H9 (cell line): ENCODE measurements at regions not wholly inside any gene's neighbourhood (a gene's known extent, or its start where the extent isn't known, plus 50 kb on each side); places are given as distances from the start of the nearest gene placed in this dataset.
"Not testable (repeated sequence)": the region's sequence is repeated elsewhere in the genome, so short reads cannot be mapped to it uniquely, and the experiment has no call there.

Source experiments
- DNase-seq: peaks from one replicate; pipeline ENCODE4 v3.0.0-alpha.2; 2017
- H2AFZ ChIP-seq: one replicate; pipeline ENCODE4 v1.6.1; 2013; ENCODE audit warnings: mild to moderate bottlenecking, low read length, control low read depth, moderate library complexity
- H2AK5ac ChIP-seq: 2 replicates; pipeline ENCODE4 v1.6.1; 2013; ENCODE audit warnings: low read length, control low read depth, mixed read lengths; ENCODE audit not compliant: insufficient read length
- H2BK120ac ChIP-seq: one replicate; pipeline ENCODE4 v1.6.1; 2013; ENCODE audit warnings: low read depth, mild to moderate bottlenecking, low read length, control low read depth, inconsistent platforms; ENCODE audit not compliant: poor library complexity, severe bottlenecking
- H2BK12ac ChIP-seq: 2 replicates; pipeline ENCODE4 v1.6.1; 2013; ENCODE audit warnings: low read length, control low read depth, mixed read lengths, low read depth; ENCODE audit not compliant: insufficient read length
- H2BK15ac ChIP-seq: 2 replicates; pipeline ENCODE4 v1.6.1; 2013; ENCODE audit warnings: low read depth, low read length, control low read depth
- H2BK20ac ChIP-seq: one replicate; pipeline ENCODE4 v1.6.1; 2013; ENCODE audit warnings: low read depth, mild to moderate bottlenecking, low read length, control low read depth, inconsistent platforms; ENCODE audit not compliant: poor library complexity, severe bottlenecking
- H2BK5ac ChIP-seq: 2 replicates; pipeline ENCODE4 v1.6.1; 2013; ENCODE audit warnings: low read length, control low read depth, mixed read lengths; ENCODE audit not compliant: insufficient read length
- H3K14ac ChIP-seq: 2 replicates; pipeline ENCODE4 v1.6.1; 2013; ENCODE audit warnings: low read length, control low read depth; ENCODE audit not compliant: insufficient read depth
- H3K18ac ChIP-seq: 2 replicates; pipeline ENCODE4 v1.6.1; 2013; ENCODE audit warnings: low read depth, mild to moderate bottlenecking, mixed read lengths, low read length, control low read depth; ENCODE audit not compliant: insufficient read length
- H3K23ac ChIP-seq: 2 replicates; pipeline ENCODE4 v1.6.1; 2013; ENCODE audit warnings: low read length, control low read depth, mixed read lengths, low read depth; ENCODE audit not compliant: insufficient read length
- H3K23me2 ChIP-seq: 2 replicates; pipeline ENCODE4 v1.6.1; 2013; ENCODE audit warnings: low read depth, mild to moderate bottlenecking, mixed read lengths, low read length, control low read depth; ENCODE audit not compliant: insufficient read length, poor library complexity, severe bottlenecking
- H3K27ac ChIP-seq: 2 replicates; pipeline ENCODE4 v1.5.1; 2013; ENCODE audit warnings: low read length, control low read depth, mixed read lengths, low read depth; ENCODE audit not compliant: insufficient read length
- H3K27me3 ChIP-seq: 2 replicates; pipeline ENCODE4 v1.6.1; 2013; ENCODE audit warnings: low read length, control low read depth, inconsistent platforms; ENCODE audit not compliant: insufficient read depth
- H3K4ac ChIP-seq: 2 replicates; pipeline ENCODE4 v1.6.1; 2013; ENCODE audit warnings: low read depth, mild to moderate bottlenecking, control low read depth, inconsistent platforms, low read length, moderate library complexity
- H3K4me1 ChIP-seq: 2 replicates; pipeline ENCODE4 v1.6.1; 2013; ENCODE audit warnings: low read length, control low read depth, inconsistent platforms; ENCODE audit not compliant: insufficient read depth
- H3K4me2 ChIP-seq: 2 replicates; pipeline ENCODE4 v1.6.1; 2013; ENCODE audit warnings: low read length, control low read depth, mixed read lengths; ENCODE audit not compliant: insufficient read length, insufficient read depth
- H3K56ac ChIP-seq: 2 replicates; pipeline ENCODE4 v1.6.1; 2013; ENCODE audit warnings: low read depth, mild to moderate bottlenecking, mixed read lengths, low read length, control low read depth; ENCODE audit not compliant: insufficient read length
- H3K79me1 ChIP-seq: 2 replicates; pipeline ENCODE4 v1.6.1; 2013; ENCODE audit warnings: low read depth, mild to moderate bottlenecking, moderate library complexity, low read length, control low read depth, inconsistent platforms; ENCODE audit not compliant: insufficient read depth, poor library complexity, severe bottlenecking
- H3K79me2 ChIP-seq: 2 replicates; pipeline ENCODE4 v1.6.1; 2013; ENCODE audit warnings: low read length, control low read depth, inconsistent platforms; ENCODE audit not compliant: insufficient read depth
- H3K9ac ChIP-seq: 2 replicates; pipeline ENCODE4 v1.6.1; 2013; ENCODE audit warnings: low read length, control low read depth, mixed read lengths; ENCODE audit not compliant: insufficient read length; ENCODE audit errors: extremely low read depth
- H3K9me3 ChIP-seq: one replicate; pipeline ENCODE4 v1.6.1; 2013; ENCODE audit warnings: low read depth, low read length, inconsistent platforms; ENCODE audit not compliant: control insufficient read depth
- H3T11ph ChIP-seq: one replicate; pipeline ENCODE4 v1.6.1; 2013; ENCODE audit warnings: mild to moderate bottlenecking, low read length, control low read depth, inconsistent platforms
- H4K20me1 ChIP-seq: one replicate; pipeline ENCODE4 v1.6.1; 2013; ENCODE audit not compliant: control insufficient read depth, insufficient read length, insufficient read depth
- H4K5ac ChIP-seq: 2 replicates; pipeline ENCODE4 v1.6.1; 2013; ENCODE audit warnings: low read depth, mild to moderate bottlenecking, mixed read lengths, low read length, control low read depth; ENCODE audit not compliant: insufficient read length
- H4K8ac ChIP-seq: replicated peaks from 2 replicates; pipeline ENCODE4 v1.6.1; 2013; ENCODE audit warnings: low read length, control low read depth, mixed read lengths, low read depth; ENCODE audit not compliant: insufficient read length
- H4K91ac ChIP-seq: 2 replicates; pipeline ENCODE4 v1.6.1; 2013; ENCODE audit warnings: low read depth, mild to moderate bottlenecking, moderate library complexity, mixed read lengths, low read length, control low read depth; ENCODE audit not compliant: insufficient read length
- H3K27ac Mint-ChIP-seq, 3 experiments: 2 replicates in 2 of 3; 3 replicates in 1 of 3; pipeline ENCODE4 v1.8.0; 2020 to 2021; ENCODE audit warnings: mixed read lengths in 3 of 3, mild to moderate bottlenecking in 1 of 3, moderate library complexity in 1 of 3
- H3K27me3 Mint-ChIP-seq: 2 replicates; pipeline ENCODE4 v1.8.0; 2021; ENCODE audit warnings: low read depth, mild to moderate bottlenecking, moderate library complexity, mixed read lengths
- H3K36me3 Mint-ChIP-seq, 3 experiments: 2 replicates in 2 of 3; 3 replicates in 1 of 3; pipeline ENCODE4 v1.8.0; 2020 to 2021; ENCODE audit warnings: low read depth in 3 of 3, mixed read lengths in 3 of 3; ENCODE audit not compliant: insufficient read depth in 1 of 3
- H3K4me1 Mint-ChIP-seq, 2 experiments: 2 replicates each; pipeline ENCODE4 v1.8.0; 2020; ENCODE audit warnings: mixed read lengths in 2 of 2
- H3K4me3 Mint-ChIP-seq, 2 experiments: 2 replicates in 1 of 2; 3 replicates in 1 of 2; pipeline ENCODE4 v1.8.0; 2020 to 2021; ENCODE audit warnings: mild to moderate bottlenecking in 2 of 2, mixed read lengths in 2 of 2, moderate library complexity in 1 of 2
- H3K9me3 Mint-ChIP-seq, 2 experiments: 2 replicates in 1 of 2; 3 replicates in 1 of 2; pipeline ENCODE4 v1.8.0; 2020; ENCODE audit warnings: mild to moderate bottlenecking in 2 of 2, mixed read lengths in 2 of 2, moderate library complexity in 1 of 2
- WGBS: extraction: QIAGEN DNeasy Blood & Tissue Kit; methylation state at CpG from one replicate; pipeline ENCODE4 v1.1.7; 2013; ENCODE audit warnings: missing lambda C conversion rate, low lambda C conversion rate, mixed read lengths; ENCODE audit not compliant: insufficient read length; ENCODE audit errors: extremely low coverage; 5-methylcytosine and 5-hydroxymethylcytosine counted together
- TF ChIP-seq, protein P1 (sequence below): fragments of 200-600 bp; sonication (generic); conservative IDR thresholded peaks from 3 replicates; pipeline ENCODE4 v1.8.0; 2021; ENCODE audit warnings: antibody characterized with exemption, mild to moderate bottlenecking

DNA sequence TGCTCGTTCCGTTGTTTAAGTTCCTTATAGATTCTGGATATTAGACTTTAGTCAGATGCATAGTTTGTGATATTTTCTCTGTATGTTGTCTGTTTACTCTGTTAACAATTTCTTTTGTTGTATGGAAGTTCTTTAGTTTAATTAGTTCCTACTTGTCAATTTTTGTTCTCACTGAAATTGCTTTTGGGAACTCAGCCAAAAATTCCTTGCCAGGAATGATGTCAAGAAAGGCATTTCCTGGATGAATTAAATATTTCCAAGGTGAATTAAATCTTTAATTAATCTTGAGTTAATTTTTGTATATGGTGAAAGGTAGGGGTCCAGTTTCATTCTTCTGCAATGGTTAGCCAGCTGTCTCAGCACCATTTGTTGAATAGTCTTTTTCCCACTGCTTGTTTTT lies 406.2 kb upstream of the NOX3 start:
- Histone ChIP-seq H2BK20ac (no peak overlapping the region), H2AK5ac (no peak overlapping the region), H3K9me3 (no peaks in the 10 kb centered on the region), H3T11ph (no peak overlapping the region), H4K5ac (no peak overlapping the region), H3K18ac (no peak overlapping the region), H3K79me1 (no peaks in the 10 kb centered on the region), H2BK15ac (no peak overlapping the region), H3K4me2 (no peak overlapping the region), H4K8ac (no peak overlapping the region), H2BK12ac (no peak overlapping the region), H3K9ac (no peak overlapping the region), H2AFZ (no peak overlapping the region), H2BK120ac (no peak overlapping the region), H3K23ac (no peak overlapping the region), H3K4me1 (no peaks in the 10 kb centered on the region), H3K27me3 (no peaks in the 10 kb centered on the region), H4K91ac (no peak overlapping the region), H3K23me2 (no peaks in the 10 kb centered on the region), H3K27ac (no peak overlapping the region), H3K14ac (no peak overlapping the region), H2BK5ac (no peak overlapping the region), H3K79me2 (no peaks in the 10 kb centered on the region), H3K56ac (no peak overlapping the region), H3K4ac (no peak overlapping the region), H4K20me1 (no peaks in the 10 kb centered on the region)
- Mint-ChIP-seq H3K27me3 (no peaks in the 10 kb centered on the region), H3K4me1 (0 out of 4 replicates have a peak, but pooled peaks cover 0 to 4% of the 10 kb centered on the region in 2 experiments), H3K36me3 (peaks cover 18 to 38% (median 22%) of the 10 kb centered on the region in 3 experiments), H3K27ac (no peak overlapping the region), H3K4me3 (no peak overlapping the region), H3K9me3 (peaks cover 36 to 38% of the 10 kb centered on the region in 2 experiments)
- WGBS: no CpG with 5 or more reads among the region's 2 CpGs
- DNase-seq: no peak
- TF ChIP-seq, protein P1, sequence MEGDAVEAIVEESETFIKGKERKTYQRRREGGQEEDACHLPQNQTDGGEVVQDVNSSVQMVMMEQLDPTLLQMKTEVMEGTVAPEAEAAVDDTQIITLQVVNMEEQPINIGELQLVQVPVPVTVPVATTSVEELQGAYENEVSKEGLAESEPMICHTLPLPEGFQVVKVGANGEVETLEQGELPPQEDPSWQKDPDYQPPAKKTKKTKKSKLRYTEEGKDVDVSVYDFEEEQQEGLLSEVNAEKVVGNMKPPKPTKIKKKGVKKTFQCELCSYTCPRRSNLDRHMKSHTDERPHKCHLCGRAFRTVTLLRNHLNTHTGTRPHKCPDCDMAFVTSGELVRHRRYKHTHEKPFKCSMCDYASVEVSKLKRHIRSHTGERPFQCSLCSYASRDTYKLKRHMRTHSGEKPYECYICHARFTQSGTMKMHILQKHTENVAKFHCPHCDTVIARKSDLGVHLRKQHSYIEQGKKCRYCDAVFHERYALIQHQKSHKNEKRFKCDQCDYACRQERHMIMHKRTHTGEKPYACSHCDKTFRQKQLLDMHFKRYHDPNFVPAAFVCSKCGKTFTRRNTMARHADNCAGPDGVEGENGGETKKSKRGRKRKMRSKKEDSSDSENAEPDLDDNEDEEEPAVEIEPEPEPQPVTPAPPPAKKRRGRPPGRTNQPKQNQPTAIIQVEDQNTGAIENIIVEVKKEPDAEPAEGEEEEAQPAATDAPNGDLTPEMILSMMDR: no peak

DNA sequence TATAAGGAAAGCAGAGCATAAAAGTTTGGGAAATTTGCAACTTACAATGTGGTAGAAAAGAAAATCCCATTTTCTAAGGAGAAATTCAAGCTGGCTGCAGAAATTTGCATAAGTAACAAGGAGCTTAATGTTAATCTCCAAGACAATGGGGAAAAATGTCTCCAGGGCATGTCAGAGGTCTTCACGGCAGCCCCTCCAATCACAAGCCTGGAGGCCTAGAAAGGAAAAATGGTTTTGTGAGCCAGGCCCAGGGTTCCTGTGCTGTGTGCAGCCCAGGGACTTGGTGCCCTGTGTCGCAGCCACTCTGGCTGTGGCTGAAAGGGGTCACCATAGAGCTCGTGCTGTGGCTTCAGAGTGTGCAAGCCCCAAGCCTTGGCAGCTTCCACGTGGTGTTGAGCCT lies 403.3 kb upstream of the NOX3 start:
- H2BK20ac ChIP-seq, H3T11ph ChIP-seq, H3K23ac ChIP-seq, H3K4ac ChIP-seq, H3K79me2 ChIP-seq, H3K4me1 ChIP-seq, H2BK5ac ChIP-seq, H3K9me3 ChIP-seq, H3K27ac ChIP-seq, H3K27me3 Mint-ChIP-seq, H4K5ac ChIP-seq, H4K20me1 ChIP-seq, H3K27ac Mint-ChIP-seq, H3K56ac ChIP-seq, H4K91ac ChIP-seq, H3K4me3 Mint-ChIP-seq, H3K79me1 ChIP-seq, H3K23me2 ChIP-seq, H4K8ac ChIP-seq, H3K18ac ChIP-seq, H3K4me2 ChIP-seq, H3K4me1 Mint-ChIP-seq, H2BK120ac ChIP-seq, DNase-seq, H3K14ac ChIP-seq, H2BK15ac ChIP-seq, H2AK5ac ChIP-seq, H3K9ac ChIP-seq, H2BK12ac ChIP-seq, H2AFZ ChIP-seq, H3K27me3 ChIP-seq: not testable (repeated sequence)
- WGBS: no CpG with 5 or more reads among the region's 4 CpGs
- Mint-ChIP-seq H3K36me3 (peaks cover 16 to 38% (median 22%) of the 10 kb centered on the region in 3 experiments), H3K9me3 (peaks cover 33 to 36% of the 10 kb centered on the region in 2 experiments)
